ENCODE measurements at regions not wholly inside any gene's neighbourhood (a gene's known extent, or its start where the extent isn't known, plus 50 kb on each side); places are given as distances from the start of the nearest gene placed in this dataset.

DNA sequence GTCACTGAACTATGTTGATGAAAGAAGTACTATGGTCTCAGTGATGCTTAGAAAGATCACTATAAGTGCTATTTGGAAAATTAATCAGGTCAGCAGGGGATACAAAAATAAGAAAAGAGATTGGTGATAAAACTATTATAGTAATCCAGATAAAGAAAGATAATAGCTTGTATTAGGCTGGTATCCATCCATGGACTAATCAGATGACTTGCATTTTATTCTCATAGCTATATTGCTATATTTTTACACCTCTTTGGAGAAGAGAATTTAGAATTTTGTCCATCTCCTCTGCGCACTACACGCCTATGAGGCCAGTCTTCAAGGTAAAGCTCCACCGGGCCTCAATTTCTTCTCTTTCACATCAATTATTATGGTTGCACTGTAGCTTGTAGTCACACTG is 635.1 kb upstream of the DDX18 start:
- TF ChIP-seq EZH2phosphoT487 (IDR thresholded peaks at IDR 0.05; ENCODE audit: insufficient read depth, low read depth) (no peak), EZH2 (IDR thresholded peaks at IDR 0.05; ENCODE audit: insufficient read depth, poor library complexity, severe bottlenecking) (no peak)
